ENCODE measurements at regions not wholly inside any gene's neighbourhood (a gene's known extent, or its start where the extent isn't known, plus 50 kb on each side); places are given as distances from the start of the nearest gene placed in this dataset.

GRCh38 chr3:118204052-118204656, 830.5 kb downstream of the IGSF11 start:
- CTCF ChIA-PET = no interaction called here
- H3K4me1 Mint-ChIP-seq (ENCODE audit: low read depth, unreplicated experiment) = no peaks in the 10 kb centered on the region
- no peaks in the 10 kb centered on the region for H3K36me3 Mint-ChIP-seq (ENCODE audit: insufficient read depth, unreplicated experiment)
- peaks cover 20% of the 10 kb centered on the region for H3K9me3 Mint-ChIP-seq (ENCODE audit: unreplicated experiment)
- H3K27me3 ChIP-seq (replicated peaks; ENCODE audit: control insufficient read depth, insufficient read depth, low read length) = no peaks in the 10 kb centered on the region
- TF ChIP-seq CTCF (IDR thresholded peaks at IDR 0.05; ENCODE audit: insufficient read depth in 1 of 2, low read depth in 1 of 2, low read length in 1 of 2, severe bottlenecking in 1 of 2, unreplicated experiment in 1 of 2) = no peak
- POLR2A ChIA-PET = no interaction called here
- intact Hi-C loops (cut with micrococcal nuclease; ENCODE audit: unreplicated experiment) = no loop called here
- H3K27ac Mint-ChIP-seq (ENCODE audit: unreplicated experiment) = no peak overlapping the region
- H3K36me3 ChIP-seq (ENCODE audit: control insufficient read depth, insufficient read depth, low read length) = no peaks in the 10 kb centered on the region
- DNase-seq = no peak
- H3K27me3 Mint-ChIP-seq (ENCODE audit: insufficient read depth, unreplicated experiment) = no peaks in the 10 kb centered on the region
- H3K4me1 ChIP-seq = no peaks in the 10 kb centered on the region
- H3K9me3 ChIP-seq = no peaks in the 10 kb centered on the region; the same call in 1 of the 2 replicates
- no peak overlapping the region for H3K4me3 ChIP-seq (ENCODE audit: low read depth, low read length)
- no TSS peak for BruUV-seq (replicated peaks)
- H3K4me3 Mint-ChIP-seq (ENCODE audit: unreplicated experiment) = no peak overlapping the region

- intact Hi-C loops (cut with micrococcal nuclease; ENCODE audit: unreplicated experiment) = no loop called here
- no peak for TF ChIP-seq CTCF (IDR thresholded peaks at IDR 0.05; ENCODE audit: insufficient read depth in 1 of 2, low read depth in 1 of 2, low read length in 1 of 2, severe bottlenecking in 1 of 2, unreplicated experiment in 1 of 2)
- no peaks in the 10 kb centered on the region for H3K27me3 ChIP-seq (replicated peaks; ENCODE audit: control insufficient read depth, insufficient read depth, low read length)
- peaks cover 3% of the 10 kb centered on the region for H3K9me3 Mint-ChIP-seq (ENCODE audit: unreplicated experiment)
- H3K4me1 Mint-ChIP-seq (ENCODE audit: low read depth, unreplicated experiment) = no peaks in the 10 kb centered on the region
- H3K9me3 ChIP-seq = no peaks in the 10 kb centered on the region
- BruUV-seq (replicated peaks) = no TSS peak
- no peak overlapping the region for H3K27ac Mint-ChIP-seq (ENCODE audit: unreplicated experiment)
- no peaks in the 10 kb centered on the region for H3K27me3 Mint-ChIP-seq (ENCODE audit: insufficient read depth, unreplicated experiment)
- no peak overlapping the region for H3K4me3 Mint-ChIP-seq (ENCODE audit: unreplicated experiment)
- no peak overlapping the region for H3K4me3 ChIP-seq (ENCODE audit: low read depth, low read length)
- H3K36me3 Mint-ChIP-seq (ENCODE audit: insufficient read depth, unreplicated experiment) = no peaks in the 10 kb centered on the region
- POLR2A ChIA-PET = no interaction called here
- no peaks in the 10 kb centered on the region for H3K36me3 ChIP-seq (ENCODE audit: control insufficient read depth, insufficient read depth, low read length)
- DNase-seq = no peak
- no peaks in the 10 kb centered on the region for H3K4me1 ChIP-seq
- CTCF ChIA-PET = no interaction called here
These were observed 827.4 kb downstream of the IGSF11 start for GRCh38 chr3:118207271-118207670.

GRCh38 chr3:118208642-118209041, 826.0 kb downstream of the IGSF11 start:
- Histone ChIP-seq H3K4me3 (ENCODE audit: low read depth, low read length) (no peak overlapping the region), H3K9me3 (no peaks in the 10 kb centered on the region), H3K36me3 (ENCODE audit: control insufficient read depth, insufficient read depth, low read length) (no peaks in the 10 kb centered on the region), H3K4me1 (no peaks in the 10 kb centered on the region), H3K27me3 (replicated peaks; ENCODE audit: control insufficient read depth, insufficient read depth, low read length) (no peaks in the 10 kb centered on the region)
- H3K4me3 Mint-ChIP-seq (ENCODE audit: unreplicated experiment) = no peak overlapping the region
- BruUV-seq (replicated peaks) = no TSS peak
- CTCF ChIA-PET = no interaction called here
- POLR2A ChIA-PET = no interaction called here
- no peaks in the 10 kb centered on the region for H3K9me3 Mint-ChIP-seq (ENCODE audit: unreplicated experiment)
- no peak overlapping the region for H3K27ac Mint-ChIP-seq (ENCODE audit: unreplicated experiment)
- H3K36me3 Mint-ChIP-seq (ENCODE audit: insufficient read depth, unreplicated experiment) = no peaks in the 10 kb centered on the region
- no peak for DNase-seq
- intact Hi-C loops (cut with micrococcal nuclease; ENCODE audit: unreplicated experiment) = no loop called here
- TF ChIP-seq CTCF (IDR thresholded peaks at IDR 0.05; ENCODE audit: insufficient read depth in 1 of 2, low read depth in 1 of 2, low read length in 1 of 2, severe bottlenecking in 1 of 2, unreplicated experiment in 1 of 2) = no peak
- H3K27me3 Mint-ChIP-seq (ENCODE audit: insufficient read depth, unreplicated experiment) = no peaks in the 10 kb centered on the region
- H3K4me1 Mint-ChIP-seq (ENCODE audit: low read depth, unreplicated experiment) = no peaks in the 10 kb centered on the region
